ENCODE measurements at regions not wholly inside any gene's neighbourhood (a gene's known extent, or its start where the extent isn't known, plus 50 kb on each side); places are given as distances from the start of the nearest gene placed in this dataset.

- ATAC-seq (ENCODE audit: low read depth) (no peak), DNase-seq (no peak)
- H2BK20ac ChIP-seq (ENCODE audit: low read depth, low read length), result no peak overlapping the region
- no TSS peak for BruUV-seq (replicated peaks)
- ChIA-PET POLR2A (ENCODE audit: unreplicated experiment) (no interaction called here), CTCF (no interaction called here)
- no peak overlapping the region for H3K18ac ChIP-seq (ENCODE audit: low read depth, low read length)
- no peaks in the 10 kb centered on the region for H3K9me1 ChIP-seq (ENCODE audit: insufficient read depth, low read length)
- no peak for TF ChIP-seq SMC3 (IDR thresholded peaks at IDR 0.05; ENCODE audit: low read depth, low read length)
- TF ChIP-seq RFX5 (IDR thresholded peaks at IDR 0.05; ENCODE audit: low read depth, low read length), result no peak
- TF ChIP-seq POLR2A (IDR thresholded peaks at IDR 0.05; ENCODE audit: low read depth, low read length), result no peak
- TF ChIP-seq RAD21 (IDR thresholded peaks at IDR 0.05; ENCODE audit: low read length), result no peak
- TF ChIP-seq NFE2L2 (IDR thresholded peaks at IDR 0.05; ENCODE audit: low read depth, low read length), result no peak
- TF ChIP-seq RCOR1 (IDR thresholded peaks at IDR 0.05; ENCODE audit: insufficient replicate concordance, low read length), result no peak
- no peak for TF ChIP-seq MAFK (IDR thresholded peaks at IDR 0.05; ENCODE audit: low read depth, low read length)
- no peak for TF ChIP-seq ELK1 (IDR thresholded peaks at IDR 0.05; ENCODE audit: borderline replicate concordance, low read depth, low read length)
- TF ChIP-seq CEBPB (IDR thresholded peaks at IDR 0.05; ENCODE audit: low read depth, low read length), result no peak
- TF ChIP-seq USF2 (IDR thresholded peaks at IDR 0.05; ENCODE audit: low read depth, low read length), result no peak
- no peak for TF ChIP-seq MXI1 (IDR thresholded peaks at IDR 0.05; ENCODE audit: borderline replicate concordance, low read depth, low read length)
- TF ChIP-seq FOS (IDR thresholded peaks at IDR 0.05; ENCODE audit: low read depth, low read length), result no peak
- H3K14ac ChIP-seq (replicated peaks; ENCODE audit: low read depth, low read length), result no peak overlapping the region
- no peak overlapping the region for H4K91ac ChIP-seq (ENCODE audit: insufficient read depth, low read depth, low read length)
- whole genome bisulfite sequencing, 2 experiments (ENCODE audit: extremely low coverage in 2 of 2, insufficient read length in 1 of 2), result 20% methylated on average over 1 of the region's 3 CpGs; no CpG with 5 or more reads in 1 of the 2 experiments
- intact Hi-C loops (cut with micrococcal nuclease) (no loop called here), in situ Hi-C loops (cut with MboI; ENCODE audit: low sequenced_read_pairs) (no loop called here), dilution Hi-C loops (cut with HindIII; ENCODE audit: low sequenced_read_pairs, unreplicated experiment) (no loop called here)
- no peaks in the 10 kb centered on the region for H3K79me1 ChIP-seq (ENCODE audit: low read depth in 1 of 2, low read length in 2 of 2)
- H3K4me1 ChIP-seq (ENCODE audit: control insufficient read depth, insufficient read depth, low read length), result no peaks in the 10 kb centered on the region
- H3K27ac ChIP-seq (ENCODE audit: insufficient read depth, low read length), result no peak overlapping the region
- peaks cover 42% of the 10 kb centered on the region for H3K9me3 ChIP-seq (ENCODE audit: control insufficient read depth, insufficient read depth, low read length)
- H3K36me3 ChIP-seq (ENCODE audit: control insufficient read depth, insufficient read depth, low read length), result no peaks in the 10 kb centered on the region
- H2BK15ac ChIP-seq (ENCODE audit: low read depth, low read length), result no peak overlapping the region
- H3K9ac ChIP-seq (ENCODE audit: low read depth, low read length), result no peak overlapping the region
- no peak overlapping the region for H2AK5ac ChIP-seq (ENCODE audit: low read depth, low read length)
- H3K4me2 ChIP-seq (ENCODE audit: low read depth, low read length), result no peak overlapping the region
- no peaks in the 10 kb centered on the region for H4K20me1 ChIP-seq (ENCODE audit: insufficient read depth, low read length)
- H4K5ac ChIP-seq (ENCODE audit: low read depth, low read length), result no peak overlapping the region
- no peak overlapping the region for H2BK5ac ChIP-seq (ENCODE audit: low read depth, low read length, poor library complexity, severe bottlenecking)
- H3K23ac ChIP-seq (ENCODE audit: low read depth, low read length), result no peak overlapping the region
- no peak overlapping the region for H3K4me3 ChIP-seq (ENCODE audit: insufficient read depth, low read depth, low read length)
- H3K56ac ChIP-seq (ENCODE audit: extremely low read depth, insufficient read depth, low read length), result no peak overlapping the region
- no peak overlapping the region for H2BK120ac ChIP-seq (ENCODE audit: low read depth, low read length)
- no peaks in the 10 kb centered on the region for H3K27me3 ChIP-seq (ENCODE audit: control insufficient read depth, insufficient read depth, low read length)
- H2AK9ac ChIP-seq (replicated peaks; ENCODE audit: low read depth, low read length, poor library complexity), result no peak overlapping the region
- no peak overlapping the region for H2AFZ ChIP-seq (replicated peaks; ENCODE audit: low read length, poor library complexity)
- no peak overlapping the region for H3K4ac ChIP-seq (ENCODE audit: low read depth, low read length)
- no peak overlapping the region for H4K8ac ChIP-seq (ENCODE audit: low read depth in 2 of 2, low read length in 2 of 2)
These were observed 538.5 kb downstream of the BCL11B start for GRCh38 chr14:98733536-98733935.

All from IMR-90 (cell line).